Keratinocyte (primary cell): ENCODE measurements at regions not wholly inside any gene's neighbourhood (a gene's known extent, or its start where the extent isn't known, plus 50 kb on each side); places are given as distances from the start of the nearest gene placed in this dataset.
"Not testable (repeated sequence)": the region's sequence is repeated elsewhere in the genome, so short reads cannot be mapped to it uniquely, and the experiment has no call there.

Source experiments
- DNase-seq: peaks from one replicate; pipeline ENCODE4 v3.0.0-alpha.2; 2011; ENCODE audit warnings: low read depth, missing footprints, low spot score
- FAIRE-seq: peaks from 2 replicates; lab custom pipeline; 2011; peaks lifted over from hg19 to GRCh38; lab: Jason Lieb, UNC
- H2AFZ ChIP-seq: 2 replicates; pipeline ENCODE4 v1.6.0; 2012; ENCODE audit warnings: low read length, control low read depth, inconsistent platforms; ENCODE audit not compliant: control insufficient read depth
- H3K27ac ChIP-seq: 2 replicates; pipeline ENCODE4 v1.5.1; 2011; ENCODE audit warnings: low read length; ENCODE audit not compliant: control insufficient read depth, insufficient read depth
- H3K27me3 ChIP-seq: 3 replicates; pipeline ENCODE4 v1.6.0; 2011; ENCODE audit warnings: low read length; ENCODE audit not compliant: control insufficient read depth, insufficient read depth; ENCODE audit errors: extremely low read depth
- H3K36me3 ChIP-seq, 2 experiments: 2 replicates in 1 of 2; 3 replicates in 1 of 2; pipeline ENCODE4 v1.5.1; 2011; ENCODE audit warnings: low read length in 2 of 2, mild to moderate bottlenecking in 1 of 2; ENCODE audit not compliant: control insufficient read depth in 2 of 2, insufficient read depth in 2 of 2; ENCODE audit errors: extremely low read depth in 1 of 2
- H3K4me1 ChIP-seq: 3 replicates; pipeline ENCODE4 v1.5.1; 2011; ENCODE audit warnings: low read length; ENCODE audit not compliant: control insufficient read depth, insufficient read depth; ENCODE audit errors: extremely low read depth
- H3K4me2 ChIP-seq: 3 replicates; pipeline ENCODE4 v1.6.0; 2011; ENCODE audit warnings: low read depth, low read length; ENCODE audit not compliant: control insufficient read depth, insufficient read depth; ENCODE audit errors: extremely low read depth
- H3K4me3 ChIP-seq, 3 experiments: fragments of 200-600 bp in 1 of 3; sonication (generic) in 1 of 3; 2 replicates in 2 of 3; 3 replicates in 1 of 3; pipeline ENCODE4 v1.5.1; 2011 to 2016; ENCODE audit warnings: low read length in 3 of 3, mild to moderate bottlenecking in 3 of 3, control low read depth in 2 of 3, inconsistent platforms in 1 of 3, low read depth in 1 of 3, mixed read lengths in 1 of 3, mixed run types in 1 of 3, moderate library complexity in 1 of 3; ENCODE audit not compliant: control insufficient read depth in 2 of 3, insufficient read depth in 2 of 3; ENCODE audit errors: extremely low read depth in 1 of 3
- H3K79me2 ChIP-seq: 2 replicates; pipeline ENCODE4 v1.6.0; 2012; ENCODE audit warnings: low read length; ENCODE audit not compliant: control insufficient read depth, insufficient read depth
- H3K9ac ChIP-seq: 3 replicates; pipeline ENCODE4 v1.6.0; 2011; ENCODE audit warnings: low read length; ENCODE audit not compliant: control insufficient read depth, insufficient read depth; ENCODE audit errors: extremely low read depth
- H3K9me1 ChIP-seq: 3 replicates; pipeline ENCODE4 v1.6.0; 2011; ENCODE audit warnings: low read length; ENCODE audit not compliant: control insufficient read depth, insufficient read depth; ENCODE audit errors: extremely low read depth
- H3K9me3 ChIP-seq: 2 replicates; pipeline ENCODE4 v1.5.1; 2012; ENCODE audit warnings: low read depth, low read length; ENCODE audit not compliant: control insufficient read depth
- H4K20me1 ChIP-seq: 3 replicates; pipeline ENCODE4 v1.6.0; 2011; ENCODE audit warnings: low read length; ENCODE audit not compliant: control insufficient read depth, insufficient read depth; ENCODE audit errors: extremely low read depth
- EZH2 ChIP-seq: IDR thresholded peaks from one replicate; pipeline ENCODE4 v1.6.1; 2012; ENCODE audit warnings: inconsistent platforms, mild to moderate bottlenecking, low read length, moderate library complexity
- dilution Hi-C: fragments of 300-500 bp; cut with MboI; formaldehyde crosslinking; loops from one replicate; pipeline ENCODE4 v1.7.0; 2020; ENCODE audit warnings: low sequenced_read_pairs; ENCODE audit not compliant: extremely low pct_ligation_motif_present
- TF ChIP-seq, protein P1 (sequence below), 3 experiments: IDR thresholded peaks in 1 of 3; conservative IDR thresholded peaks in 1 of 3; optimal IDR thresholded peaks in 1 of 3; 2 replicates in 2 of 3; 3 replicates in 1 of 3; pipeline versions ENCODE3 to v1.5.1; 2011; ENCODE audit warnings: low read length in 3 of 3, mild to moderate bottlenecking in 3 of 3, moderate library complexity in 2 of 3, control low read depth in 1 of 3, inconsistent platforms in 1 of 3; ENCODE audit not compliant: insufficient read depth in 2 of 3; ENCODE audit errors: extremely low read depth in 1 of 3

DNA sequence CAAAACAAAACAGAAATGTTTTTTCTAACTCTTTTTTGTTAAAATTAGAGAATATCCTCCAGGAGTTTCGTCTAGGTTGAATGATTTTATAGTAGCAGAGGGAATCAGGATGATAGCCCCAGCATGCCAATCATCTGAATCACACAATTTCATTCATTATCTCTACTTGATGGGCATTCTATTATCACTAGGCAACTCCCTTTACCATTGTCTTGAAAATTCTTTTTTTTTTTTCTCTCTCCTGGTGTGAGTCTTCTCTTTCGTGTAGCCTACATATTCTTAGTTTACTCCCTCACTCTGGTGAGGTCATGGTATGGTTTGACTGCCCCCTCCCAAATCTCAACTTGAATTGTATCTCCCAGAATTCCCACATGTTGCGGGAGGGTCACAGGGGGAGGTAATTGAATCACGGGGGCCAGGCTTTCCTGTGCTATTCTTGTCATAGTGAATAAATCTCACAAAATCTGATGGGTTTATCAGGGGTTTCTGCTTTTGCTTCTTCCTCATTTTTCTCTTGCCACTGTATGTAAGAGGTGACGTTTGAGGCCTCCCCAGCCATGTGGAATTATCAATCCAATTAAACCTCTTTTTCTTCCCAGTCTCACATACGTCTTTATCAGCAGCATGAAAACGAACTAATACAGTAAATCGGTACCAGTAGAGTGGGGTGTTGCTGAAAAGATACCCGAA is 105.0 kb downstream of the OTUD1 start:
- Histone ChIP-seq H3K9ac (no peak overlapping the region), H4K20me1 (no peaks in the 10 kb centered on the region), H3K9me3 (no peaks in the 10 kb centered on the region), H3K9me1 (no peaks in the 10 kb centered on the region), H3K4me1 (no peaks in the 10 kb centered on the region), H3K27me3 (peaks cover 1% of the 10 kb centered on the region), H3K27ac (no peak overlapping the region), H2AFZ (no peak overlapping the region), H3K4me2 (no peak overlapping the region), H3K4me3 (no peak overlapping the region), H3K79me2 (no peaks in the 10 kb centered on the region), H3K36me3 (no peaks in the 10 kb centered on the region)
- no peak for TF ChIP-seq EZH2
- TF ChIP-seq, protein P1, sequence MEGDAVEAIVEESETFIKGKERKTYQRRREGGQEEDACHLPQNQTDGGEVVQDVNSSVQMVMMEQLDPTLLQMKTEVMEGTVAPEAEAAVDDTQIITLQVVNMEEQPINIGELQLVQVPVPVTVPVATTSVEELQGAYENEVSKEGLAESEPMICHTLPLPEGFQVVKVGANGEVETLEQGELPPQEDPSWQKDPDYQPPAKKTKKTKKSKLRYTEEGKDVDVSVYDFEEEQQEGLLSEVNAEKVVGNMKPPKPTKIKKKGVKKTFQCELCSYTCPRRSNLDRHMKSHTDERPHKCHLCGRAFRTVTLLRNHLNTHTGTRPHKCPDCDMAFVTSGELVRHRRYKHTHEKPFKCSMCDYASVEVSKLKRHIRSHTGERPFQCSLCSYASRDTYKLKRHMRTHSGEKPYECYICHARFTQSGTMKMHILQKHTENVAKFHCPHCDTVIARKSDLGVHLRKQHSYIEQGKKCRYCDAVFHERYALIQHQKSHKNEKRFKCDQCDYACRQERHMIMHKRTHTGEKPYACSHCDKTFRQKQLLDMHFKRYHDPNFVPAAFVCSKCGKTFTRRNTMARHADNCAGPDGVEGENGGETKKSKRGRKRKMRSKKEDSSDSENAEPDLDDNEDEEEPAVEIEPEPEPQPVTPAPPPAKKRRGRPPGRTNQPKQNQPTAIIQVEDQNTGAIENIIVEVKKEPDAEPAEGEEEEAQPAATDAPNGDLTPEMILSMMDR (optimal IDR thresholded peaks at IDR 0.05 in 1 of 3, IDR thresholded peaks at IDR 0.05 in 1 of 3, conservative IDR thresholded peaks at IDR 0.05 in 1 of 3; ENCODE audit: extremely low read depth in 1 of 3, insufficient read depth in 2 of 3, low read length in 3 of 3) = no peak
- no peak for DNase-seq
- FAIRE-seq = no peak
- dilution Hi-C loops = loop anchor here (25.0 kb wide), 1 partner anchor 232 kb away; no protein-coding TSS in a partner anchor

DNA sequence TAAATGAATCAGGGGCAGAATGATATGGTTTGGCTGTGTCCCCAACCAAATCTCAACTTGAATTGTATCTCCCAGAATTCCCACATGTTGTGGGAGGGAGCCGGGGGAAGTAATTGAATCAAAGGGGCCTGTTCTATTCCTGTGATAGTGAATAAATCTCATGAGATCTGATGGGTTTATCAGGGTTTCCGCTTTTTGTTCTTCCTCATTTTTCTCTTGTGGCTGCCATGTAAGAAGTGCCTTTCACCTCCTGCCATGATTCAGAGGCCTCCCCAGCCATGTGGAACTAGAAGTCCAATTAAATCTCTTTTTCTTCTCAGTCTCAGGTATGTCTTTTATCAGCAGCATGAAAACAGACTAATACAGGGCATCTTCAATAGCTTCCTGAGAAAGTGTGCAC is 107.0 kb downstream of the OTUD1 start:
- not testable (repeated sequence) for H3K4me1 ChIP-seq, H3K9ac ChIP-seq, DNase-seq, H3K9me1 ChIP-seq, H3K27me3 ChIP-seq, H3K36me3 ChIP-seq, H3K4me2 ChIP-seq, H3K27ac ChIP-seq, FAIRE-seq, H3K79me2 ChIP-seq, H3K9me3 ChIP-seq, H3K4me3 ChIP-seq, H4K20me1 ChIP-seq, H2AFZ ChIP-seq
- dilution Hi-C loops = loop anchor here (25.0 kb wide), 1 partner anchor 234 kb away; no protein-coding TSS in a partner anchor
